Lung (tissue), 11 donors: ENCODE measurements at regions not wholly inside any gene's neighbourhood (a gene's known extent, or its start where the extent isn't known, plus 50 kb on each side); places are given as distances from the start of the nearest gene placed in this dataset.
"Not testable (repeated sequence)": the region's sequence is repeated elsewhere in the genome, so short reads cannot be mapped to it uniquely, and the experiment has no call there.

Experiments
- ATAC-seq: fragments of 200-7000 bp; cut with Tn5 transposase; one replicate; pipeline ENCODE4 v1.9.1; 2020; ENCODE audit warnings: moderate number of reproducible peaks; ENCODE audit not compliant: insufficient read depth, low FRiP score
- DNase-seq, 3 donors: peaks; one replicate each; pipeline ENCODE4 v3.0.0-alpha.2; 2013 to 2017
- H3K27ac ChIP-seq, 2 donors: one replicate each; pipeline ENCODE4 v1.5.1; 2013; ENCODE audit warnings: mild to moderate bottlenecking in 2 of 2, moderate library complexity in 2 of 2, control low read depth in 1 of 2, inconsistent platforms in 1 of 2, low read depth in 1 of 2, low read length in 1 of 2
- H3K27me3 ChIP-seq, 3 donors: one replicate each; pipeline ENCODE4 v1.5.1; 2013; ENCODE audit warnings: low read length in 2 of 3; ENCODE audit not compliant: control insufficient read depth in 3 of 3, insufficient read depth in 3 of 3
- H3K36me3 ChIP-seq, 4 donors: one replicate each; pipeline ENCODE4 v1.5.1; 2013; ENCODE audit warnings: low read length in 4 of 4, mild to moderate bottlenecking in 1 of 4, moderate library complexity in 1 of 4; ENCODE audit not compliant: control insufficient read depth in 4 of 4, insufficient read depth in 4 of 4
- H3K4me1 ChIP-seq, 5 donors: one replicate each; pipeline ENCODE4 v1.5.1; 2013; ENCODE audit warnings: low read length in 5 of 5, mild to moderate bottlenecking in 2 of 5, moderate library complexity in 1 of 5; ENCODE audit not compliant: control insufficient read depth in 5 of 5, insufficient read depth in 5 of 5
- H3K4me3 ChIP-seq: one replicate; pipeline ENCODE4 v1.5.1; 2013; ENCODE audit warnings: mild to moderate bottlenecking, control low read depth, moderate library complexity
- H3K9ac ChIP-seq, 2 donors: one replicate each; pipeline ENCODE4 v1.5.1; 2013; ENCODE audit warnings: low read length in 2 of 2, control low read depth in 1 of 2; ENCODE audit not compliant: insufficient read depth in 1 of 2
- H3K9me3 ChIP-seq, 4 donors: one replicate each; pipeline ENCODE4 v1.5.1; 2013; ENCODE audit warnings: low read length in 3 of 4, mild to moderate bottlenecking in 1 of 4, moderate library complexity in 1 of 4; ENCODE audit not compliant: control insufficient read depth in 4 of 4, insufficient read depth in 3 of 4
- WGBS, 2 donors: extraction: QIAGEN DNeasy Blood & Tissue Kit; methylation state at CpG; one replicate each; pipeline ENCODE4 v1.1.7; 2013; 5-methylcytosine and 5-hydroxymethylcytosine counted together
- TF ChIP-seq, protein P1 (sequence below): IDR thresholded peaks from 2 replicates; pipeline ENCODE4 v1.5.1; 2012; ENCODE audit warnings: mild to moderate bottlenecking; ENCODE audit errors: control extremely low read depth, extremely low read depth
- donor health status: control.
- donor health status: control.
- donor health status: Bipolar disorder and iron deficiency.
- donor health status: healthy.
- donor health status: DM: yes; HTN: yes; CAD: no.

- ATAC-seq = no peak
- H3K4me3 ChIP-seq = no peak overlapping the region
- no peaks in the 10 kb centered on the region for H3K36me3 ChIP-seq
- 76 to 84% methylated on average over 7 of the region's 7 CpGs for WGBS, 2 donors
- no peak for DNase-seq
- TF ChIP-seq, protein P1, sequence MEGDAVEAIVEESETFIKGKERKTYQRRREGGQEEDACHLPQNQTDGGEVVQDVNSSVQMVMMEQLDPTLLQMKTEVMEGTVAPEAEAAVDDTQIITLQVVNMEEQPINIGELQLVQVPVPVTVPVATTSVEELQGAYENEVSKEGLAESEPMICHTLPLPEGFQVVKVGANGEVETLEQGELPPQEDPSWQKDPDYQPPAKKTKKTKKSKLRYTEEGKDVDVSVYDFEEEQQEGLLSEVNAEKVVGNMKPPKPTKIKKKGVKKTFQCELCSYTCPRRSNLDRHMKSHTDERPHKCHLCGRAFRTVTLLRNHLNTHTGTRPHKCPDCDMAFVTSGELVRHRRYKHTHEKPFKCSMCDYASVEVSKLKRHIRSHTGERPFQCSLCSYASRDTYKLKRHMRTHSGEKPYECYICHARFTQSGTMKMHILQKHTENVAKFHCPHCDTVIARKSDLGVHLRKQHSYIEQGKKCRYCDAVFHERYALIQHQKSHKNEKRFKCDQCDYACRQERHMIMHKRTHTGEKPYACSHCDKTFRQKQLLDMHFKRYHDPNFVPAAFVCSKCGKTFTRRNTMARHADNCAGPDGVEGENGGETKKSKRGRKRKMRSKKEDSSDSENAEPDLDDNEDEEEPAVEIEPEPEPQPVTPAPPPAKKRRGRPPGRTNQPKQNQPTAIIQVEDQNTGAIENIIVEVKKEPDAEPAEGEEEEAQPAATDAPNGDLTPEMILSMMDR = no peak
- H3K9me3 ChIP-seq = no peaks in the 10 kb centered on the region
- H3K27me3 ChIP-seq = no peaks in the 10 kb centered on the region
- peaks cover 0 to 6% (median 0%) of the 10 kb centered on the region in 5 donors for H3K4me1 ChIP-seq
- H3K27ac ChIP-seq = no peak overlapping the region
- H3K9ac ChIP-seq = no peak overlapping the region
These were observed 576.2 kb downstream of the BNC2 start for GRCh38 chr9:16294133-16294770.

DNA sequence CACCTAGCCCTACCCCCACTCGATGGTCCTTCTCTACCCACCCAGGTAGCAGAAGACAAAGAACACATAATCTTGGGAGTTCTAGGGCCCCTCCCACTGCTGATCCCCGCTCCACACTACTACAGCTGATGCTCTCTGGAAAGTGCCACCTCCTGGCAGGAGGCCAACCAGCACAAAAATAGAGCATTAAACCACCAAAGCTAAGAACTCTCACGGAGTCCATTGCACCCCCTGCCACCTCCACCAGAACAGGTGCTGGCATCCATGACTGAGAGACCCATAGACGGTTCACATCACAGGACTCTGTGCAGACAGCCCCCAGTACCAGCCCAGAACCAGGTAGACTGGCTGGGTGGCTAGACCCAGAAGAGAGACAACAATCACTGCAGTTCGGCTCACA, 575.5 kb downstream of the BNC2 start:
- H3K36me3 ChIP-seq, H3K4me1 ChIP-seq, H3K4me3 ChIP-seq, ATAC-seq, H3K27me3 ChIP-seq, DNase-seq, H3K9ac ChIP-seq, H3K9me3 ChIP-seq, H3K27ac ChIP-seq: not testable (repeated sequence)
- 82 to 94% methylated on average over 5 of the region's 5 CpGs for WGBS, 2 donors

DNA sequence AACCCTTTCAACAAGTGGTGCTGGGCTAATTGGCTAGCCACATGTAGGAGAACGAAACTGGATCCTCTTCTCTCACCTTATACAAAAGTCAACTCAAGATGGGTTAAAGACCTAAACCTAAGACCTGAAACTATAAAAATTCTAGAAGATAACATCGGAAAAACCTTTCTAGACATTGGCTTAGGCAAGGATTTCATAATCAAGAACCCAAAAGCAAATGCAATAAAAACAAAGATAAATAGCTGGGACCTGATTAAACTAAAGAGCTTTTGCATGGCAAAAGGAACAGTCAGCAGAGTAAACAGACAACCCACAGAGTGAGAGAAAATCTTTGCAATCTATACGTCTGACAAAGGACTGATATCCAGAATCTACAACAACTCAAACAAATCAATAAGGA, 571.1 kb downstream of the BNC2 start:
- 85 to 92% methylated on average over 3 of the region's 3 CpGs for WGBS, 2 donors

DNA sequence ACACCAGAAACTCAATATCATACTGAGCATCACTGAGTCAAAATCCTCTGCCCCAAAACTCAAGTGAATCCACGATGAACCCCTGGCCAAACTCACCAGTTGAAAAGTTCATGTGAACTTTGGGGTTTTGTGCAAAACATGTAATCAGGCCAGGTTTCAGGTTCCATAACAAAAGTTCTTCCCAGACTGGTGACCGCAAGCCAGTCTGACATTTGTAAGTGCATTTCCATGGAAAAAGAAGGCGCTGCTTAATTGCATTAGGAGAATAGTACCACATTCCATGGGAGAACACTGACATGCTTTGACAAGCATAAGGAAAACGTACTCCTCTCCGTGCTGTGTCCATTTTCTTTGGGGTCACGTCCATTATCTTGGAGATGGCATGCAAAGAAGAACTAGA, 567.0 kb downstream of the BNC2 start:
- Histone ChIP-seq H3K4me1 (peaks cover 0 to 12% (median 0%) of the 10 kb centered on the region in 5 donors), H3K27me3 (no peaks in the 10 kb centered on the region), H3K4me3 (no peak overlapping the region), H3K27ac (no peak overlapping the region), H3K9me3 (no peaks in the 10 kb centered on the region), H3K9ac (no peak overlapping the region), H3K36me3 (no peaks in the 10 kb centered on the region)
- DNase-seq (no peak), ATAC-seq (no peak)
- WGBS, 2 donors = 92 to 94% methylated on average over 6 of the region's 6 CpGs
- TF ChIP-seq, protein P1 = no peak

More for the DNA sequence above, 571.1 kb downstream of the BNC2 start:
- DNase-seq, H3K9me3 ChIP-seq, H3K4me3 ChIP-seq, H3K9ac ChIP-seq, H3K36me3 ChIP-seq, H3K4me1 ChIP-seq, ATAC-seq, H3K27ac ChIP-seq, H3K27me3 ChIP-seq: not testable (repeated sequence)
